ENCODE measurements at regions not wholly inside any gene's neighbourhood (a gene's known extent, or its start where the extent isn't known, plus 50 kb on each side); places are given as distances from the start of the nearest gene placed in this dataset.

- no CpG with 5 or more reads among the region's 2 CpGs for WGBS (ENCODE audit: extremely low coverage, insufficient coverage, insufficient read length)
- H4K12ac ChIP-seq (ENCODE audit: low read depth, low read length) = no peak overlapping the region
- H3K79me1 ChIP-seq (ENCODE audit: low read length) = no peaks in the 10 kb centered on the region
- no peak overlapping the region for H4K8ac ChIP-seq (ENCODE audit: low read depth, low read length)
- H2BK12ac ChIP-seq (ENCODE audit: low read length) = no peak overlapping the region
- no peak overlapping the region for H3K23ac ChIP-seq (ENCODE audit: low read length)
- no peaks in the 10 kb centered on the region for H3K4me1 ChIP-seq (ENCODE audit: control insufficient read depth in 1 of 2, insufficient read depth in 2 of 2, low read length in 2 of 2)
- no peaks in the 10 kb centered on the region for H3K27me3 ChIP-seq (ENCODE audit: insufficient read depth, low read length)
- no peak overlapping the region for H2BK120ac ChIP-seq (ENCODE audit: insufficient read depth, low read length, poor library complexity)
- H3K9ac ChIP-seq (ENCODE audit: low read length) = no peak overlapping the region
- H3K18ac ChIP-seq (ENCODE audit: low read length) = no peak overlapping the region
- H4K91ac ChIP-seq (ENCODE audit: low read depth, low read length) = no peak overlapping the region
- H2AFZ ChIP-seq (ENCODE audit: insufficient read depth, low read length, poor library complexity) = no peak overlapping the region
- H3K14ac ChIP-seq (ENCODE audit: low read length) = no peak overlapping the region
- H2AK5ac ChIP-seq (ENCODE audit: low read length) = no peak overlapping the region
- DNase-seq = no peak
- no peaks in the 10 kb centered on the region for H3K36me3 ChIP-seq (ENCODE audit: control insufficient read depth in 1 of 2, insufficient read depth in 2 of 2, low read length in 2 of 2)
- H3K4me2 ChIP-seq (ENCODE audit: low read length) = no peak overlapping the region
- H3K9me3 ChIP-seq (ENCODE audit: insufficient read depth, low read depth, low read length) = no peaks in the 10 kb centered on the region
- H3K4ac ChIP-seq (ENCODE audit: low read depth, low read length) = no peak overlapping the region
- no peaks in the 10 kb centered on the region for H3K79me2 ChIP-seq (ENCODE audit: control insufficient read depth, insufficient read depth, low read length, poor library complexity)
- no peak overlapping the region for H3K27ac ChIP-seq (ENCODE audit: low read depth, low read length)
- H3K4me3 ChIP-seq (ENCODE audit: low read depth, low read length) = no peak overlapping the region
- H2BK5ac ChIP-seq (ENCODE audit: low read depth, low read length, poor library complexity) = no peak overlapping the region
Measured at GRCh38 chr11:115705200-115705599, 201.0 kb upstream of the CADM1 start.

DNA sequence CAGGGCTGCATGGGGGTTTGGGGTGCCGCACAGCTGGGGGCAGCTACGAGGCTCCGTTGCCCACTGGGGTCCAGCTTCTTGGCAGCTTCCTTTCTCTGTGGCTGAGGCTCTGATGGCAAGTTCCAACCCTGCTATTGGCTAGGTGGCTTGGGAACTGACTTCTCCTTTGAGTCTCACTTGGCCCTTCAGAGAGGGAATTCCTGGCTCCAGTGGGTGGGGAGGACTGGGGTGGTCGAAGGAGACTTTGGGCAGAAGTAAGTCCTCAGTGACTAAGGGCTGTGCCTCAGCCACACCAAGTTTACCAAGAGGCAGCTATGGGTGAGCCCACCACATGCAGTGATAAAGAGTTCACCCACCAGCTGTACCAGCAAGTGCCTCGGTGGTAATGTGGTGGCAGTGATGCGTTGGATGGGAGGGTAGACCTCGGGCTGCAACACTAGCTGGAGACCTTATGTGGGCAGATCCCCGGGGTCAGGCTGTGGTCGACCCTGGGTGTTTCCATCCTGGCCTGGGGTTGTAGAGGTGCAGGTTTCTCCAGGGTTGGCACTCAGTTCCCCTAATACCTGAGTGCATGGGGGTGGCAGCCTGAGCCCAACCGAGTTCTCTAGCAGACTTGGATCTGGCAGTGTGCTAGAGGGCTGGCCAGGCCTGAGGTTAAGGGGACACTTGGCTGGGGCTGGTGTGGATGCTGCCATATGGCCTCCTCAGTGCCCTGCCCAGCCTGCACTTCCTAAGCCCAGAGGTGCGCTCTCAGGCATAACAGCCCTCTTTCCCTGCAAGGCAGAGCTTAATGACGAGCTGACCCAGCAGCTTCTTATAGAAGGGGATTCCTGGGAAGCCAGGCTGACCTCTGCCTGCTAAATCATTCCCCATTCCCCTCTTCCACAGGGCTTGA, 197.0 kb upstream of the CADM1 start:
- Histone ChIP-seq H2BK12ac (ENCODE audit: low read length) (no peak overlapping the region), H4K8ac (ENCODE audit: low read depth, low read length) (no peak overlapping the region), H3K36me3 (ENCODE audit: control insufficient read depth in 1 of 2, insufficient read depth in 2 of 2, low read length in 2 of 2) (no peaks in the 10 kb centered on the region), H4K12ac (ENCODE audit: low read depth, low read length) (no peak overlapping the region), H3K27ac (ENCODE audit: low read depth, low read length) (no peak overlapping the region), H3K14ac (ENCODE audit: low read length) (no peak overlapping the region), H3K27me3 (ENCODE audit: insufficient read depth, low read length) (no peaks in the 10 kb centered on the region), H2AFZ (ENCODE audit: insufficient read depth, low read length, poor library complexity) (no peak overlapping the region), H3K79me2 (ENCODE audit: control insufficient read depth, insufficient read depth, low read length, poor library complexity) (no peaks in the 10 kb centered on the region), H3K23ac (ENCODE audit: low read length) (no peak overlapping the region), H2AK5ac (ENCODE audit: low read length) (no peak overlapping the region), H2BK5ac (ENCODE audit: low read depth, low read length, poor library complexity) (no peak overlapping the region), H2BK120ac (ENCODE audit: insufficient read depth, low read length, poor library complexity) (no peak overlapping the region), H3K4me3 (ENCODE audit: low read depth, low read length) (no peak overlapping the region), H3K4ac (ENCODE audit: low read depth, low read length) (no peak overlapping the region), H3K79me1 (ENCODE audit: low read length) (no peaks in the 10 kb centered on the region), H3K4me2 (ENCODE audit: low read length) (no peak overlapping the region), H3K9me3 (ENCODE audit: insufficient read depth, low read depth, low read length) (no peaks in the 10 kb centered on the region), H4K91ac (ENCODE audit: low read depth, low read length) (no peak overlapping the region), H3K4me1 (ENCODE audit: control insufficient read depth in 1 of 2, insufficient read depth in 2 of 2, low read length in 2 of 2) (peaks cover 0 to 2% of the 10 kb centered on the region in 2 experiments), H3K9ac (ENCODE audit: low read length) (no peak overlapping the region), H3K18ac (ENCODE audit: low read length) (no peak overlapping the region)
- WGBS (ENCODE audit: extremely low coverage, insufficient coverage, insufficient read length) = no CpG with 5 or more reads among the region's 12 CpGs
- DNase-seq = no peak

DNA sequence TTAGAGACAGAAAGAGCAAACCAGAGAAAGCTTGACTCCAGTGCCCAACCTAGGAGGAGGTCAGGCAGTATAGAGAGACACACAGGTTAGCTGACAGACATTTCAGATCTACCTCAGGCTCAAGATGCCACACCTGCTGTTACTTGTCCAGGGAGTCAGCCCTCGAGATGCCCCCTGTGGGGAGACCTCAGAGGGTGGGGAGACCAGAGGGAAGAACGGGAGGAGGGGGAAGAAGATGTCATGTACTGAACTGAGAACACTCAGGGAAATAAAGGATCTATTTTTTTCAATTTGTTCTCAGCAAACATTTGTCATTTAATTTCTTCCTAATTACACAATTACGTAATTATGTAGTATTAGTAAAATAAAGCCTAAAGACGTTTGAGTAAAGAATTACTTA, 196.3 kb upstream of the CADM1 start:
- Histone ChIP-seq H3K79me2 (ENCODE audit: control insufficient read depth, insufficient read depth, low read length, poor library complexity) (no peaks in the 10 kb centered on the region), H3K23ac (ENCODE audit: low read length) (no peak overlapping the region), H2AK5ac (ENCODE audit: low read length) (no peak overlapping the region), H4K12ac (ENCODE audit: low read depth, low read length) (no peak overlapping the region), H2BK120ac (ENCODE audit: insufficient read depth, low read length, poor library complexity) (no peak overlapping the region), H3K14ac (ENCODE audit: low read length) (no peak overlapping the region), H2BK12ac (ENCODE audit: low read length) (no peak overlapping the region), H3K9ac (ENCODE audit: low read length) (no peak overlapping the region), H3K4ac (ENCODE audit: low read depth, low read length) (no peak overlapping the region), H2BK5ac (ENCODE audit: low read depth, low read length, poor library complexity) (no peak overlapping the region), H4K8ac (ENCODE audit: low read depth, low read length) (no peak overlapping the region), H3K4me3 (ENCODE audit: low read depth, low read length) (no peak overlapping the region), H3K9me3 (ENCODE audit: insufficient read depth, low read depth, low read length) (no peaks in the 10 kb centered on the region), H3K36me3 (ENCODE audit: control insufficient read depth in 1 of 2, insufficient read depth in 2 of 2, low read length in 2 of 2) (no peaks in the 10 kb centered on the region), H3K27me3 (ENCODE audit: insufficient read depth, low read length) (no peaks in the 10 kb centered on the region), H3K4me1 (ENCODE audit: control insufficient read depth in 1 of 2, insufficient read depth in 2 of 2, low read length in 2 of 2) (peaks cover 0 to 2% of the 10 kb centered on the region in 2 experiments), H3K79me1 (ENCODE audit: low read length) (no peaks in the 10 kb centered on the region), H3K27ac (ENCODE audit: low read depth, low read length) (no peak overlapping the region), H3K4me2 (ENCODE audit: low read length) (no peak overlapping the region), H3K18ac (ENCODE audit: low read length) (no peak overlapping the region), H4K91ac (ENCODE audit: low read depth, low read length) (no peak overlapping the region), H2AFZ (ENCODE audit: insufficient read depth, low read length, poor library complexity) (no peak overlapping the region)
- no peak for DNase-seq
- no CpG with 5 or more reads among the region's 4 CpGs for whole genome bisulfite sequencing (ENCODE audit: extremely low coverage, insufficient coverage, insufficient read length)

GRCh38 chr11:115699733-115700132, 195.5 kb upstream of the CADM1 start:
- H3K4me3 ChIP-seq (ENCODE audit: low read depth, low read length) = no peak overlapping the region
- H3K79me2 ChIP-seq (ENCODE audit: control insufficient read depth, insufficient read depth, low read length, poor library complexity) = no peaks in the 10 kb centered on the region
- no peak overlapping the region for H3K14ac ChIP-seq (ENCODE audit: low read length)
- no peaks in the 10 kb centered on the region for H3K9me3 ChIP-seq (ENCODE audit: insufficient read depth, low read depth, low read length)
- no peak overlapping the region for H3K4ac ChIP-seq (ENCODE audit: low read depth, low read length)
- H3K4me1 ChIP-seq (ENCODE audit: control insufficient read depth in 1 of 2, insufficient read depth in 2 of 2, low read length in 2 of 2) = peaks cover 0 to 2% of the 10 kb centered on the region in 2 experiments
- no peak overlapping the region for H4K8ac ChIP-seq (ENCODE audit: low read depth, low read length)
- no peak overlapping the region for H3K4me2 ChIP-seq (ENCODE audit: low read length)
- no peak overlapping the region for H4K12ac ChIP-seq (ENCODE audit: low read depth, low read length)
- no peak for DNase-seq
- H3K27ac ChIP-seq (ENCODE audit: low read depth, low read length) = no peak overlapping the region
- H2AK5ac ChIP-seq (ENCODE audit: low read length) = no peak overlapping the region
- H3K36me3 ChIP-seq (ENCODE audit: control insufficient read depth in 1 of 2, insufficient read depth in 2 of 2, low read length in 2 of 2) = no peaks in the 10 kb centered on the region
- no peak overlapping the region for H3K23ac ChIP-seq (ENCODE audit: low read length)
- no peak overlapping the region for H2BK5ac ChIP-seq (ENCODE audit: low read depth, low read length, poor library complexity)
- no peaks in the 10 kb centered on the region for H3K27me3 ChIP-seq (ENCODE audit: insufficient read depth, low read length)
- H2BK120ac ChIP-seq (ENCODE audit: insufficient read depth, low read length, poor library complexity) = no peak overlapping the region
- no peaks in the 10 kb centered on the region for H3K79me1 ChIP-seq (ENCODE audit: low read length)
- H3K18ac ChIP-seq (ENCODE audit: low read length) = no peak overlapping the region
- H4K91ac ChIP-seq (ENCODE audit: low read depth, low read length) = no peak overlapping the region
- H2BK12ac ChIP-seq (ENCODE audit: low read length) = no peak overlapping the region
- H3K9ac ChIP-seq (ENCODE audit: low read length) = no peak overlapping the region
- no CpG with 5 or more reads among the region's 3 CpGs for WGBS (ENCODE audit: extremely low coverage, insufficient coverage, insufficient read length)
- no peak overlapping the region for H2AFZ ChIP-seq (ENCODE audit: insufficient read depth, low read length, poor library complexity)

Data from trophoblast cell (in vitro differentiated cells and primary cell).